Heart left ventricle (tissue), 13 donors: ENCODE measurements at regions not wholly inside any gene's neighbourhood (a gene's known extent, or its start where the extent isn't known, plus 50 kb on each side); places are given as distances from the start of the nearest gene placed in this dataset.

Experiments
- CTCF ChIP-seq, 12 donors: fragments of 200-600 bp; sonication (generic) in 4 of 12; IDR thresholded peaks; one replicate each; pipeline versions ENCODE4 v1.5.0 to v1.8.0; 2018 to 2022; ENCODE audit warnings: antibody characterized with exemption in 12 of 12, mild to moderate bottlenecking in 5 of 12
- POLR2A ChIP-seq, 2 donors: fragments of 450-650 bp; IDR thresholded peaks; one replicate each; pipeline ENCODE4 v1.6.1; 2017; ENCODE audit warnings: antibody characterized with exemption in 2 of 2, mild to moderate bottlenecking in 2 of 2, moderate library complexity in 2 of 2
- donor health status: ischemic (EF 13 %, LVEDD 7.1; RV severe dilation, severe dysfunction).
- donor health status: DM: no; HTN: yes; CAD: no.
- donor health status: DM: no; HTN: no; CAD: no.
- donor health status: ischemic (EF 25% LVEDD 6.9; RV normal size, moderate dysfunction).
- donor health status: ischemic (EF 25% LVEDD 5.7; RV mildly dilated, moderate dysfunction).
- donor health status: ischemic (EF 35%, LVEDD 5.7; RV mildly dilated, moderate dysfunction).
- donor health status: nonischemic (EF 11% LVEDD 7.7; RV severe dilation, severe dysfunction).
- donor health status: DM: yes; HTN: yes; CAD: no.
- donor health status: PGD.
- donor health status: ischemic (EF 29% LVEDD 5.4; RV normal size, mild dysfunction).
- donor health status: nonischemic (EF 23%, LVEDD 6.1; RV moderate dilation, normal function).

DNA sequence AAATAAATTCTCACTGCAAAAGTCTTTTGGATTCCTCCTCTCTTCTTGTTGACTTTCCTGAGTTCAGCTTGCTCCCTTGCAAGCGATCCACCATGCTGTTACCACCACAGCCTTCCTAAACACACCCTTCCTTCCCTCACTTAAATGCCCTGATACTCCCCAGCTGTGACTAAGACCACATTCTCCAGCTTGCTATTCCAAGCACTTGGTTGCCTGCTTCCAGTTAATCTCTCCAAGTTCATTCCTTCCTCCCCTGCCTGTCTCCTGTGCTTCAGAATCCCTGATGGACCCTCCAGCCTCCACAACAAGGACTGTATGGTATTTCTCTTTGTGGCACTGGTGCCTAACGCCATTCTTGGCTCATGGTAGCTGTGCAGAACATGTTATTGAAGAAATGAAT, 603.9 kb upstream of the CADM1 start:
- TF ChIP-seq CTCF (IDR thresholded peaks at IDR 0.05) (no peak), POLR2A (IDR thresholded peaks at IDR 0.05) (no peak)
